Cardiac fibroblast (primary cell): ENCODE measurements at regions not wholly inside any gene's neighbourhood (a gene's known extent, or its start where the extent isn't known, plus 50 kb on each side); places are given as distances from the start of the nearest gene placed in this dataset.

Source experiments
- DNase-seq, 2 donors: peaks; one replicate each; pipeline versions ENCODE4 v3.0.0 to v3.0.0-alpha.2; 2010; ENCODE audit warnings: low read depth in 2 of 2
- H3K4me3 ChIP-seq, 2 donors: replicated peaks in 1 of 2; 1 replicate in 1 of 2; 2 replicates in 1 of 2; pipeline ENCODE4 v1.5.1; 2011; ENCODE audit warnings: low read depth in 2 of 2, low read length in 2 of 2, mild to moderate bottlenecking in 2 of 2, moderate library complexity in 1 of 2
- TF ChIP-seq, protein P1 (sequence below): IDR thresholded peaks from one replicate; pipeline ENCODE4 v1.5.1; 2011; ENCODE audit warnings: low read depth, mild to moderate bottlenecking, low read length, inconsistent platforms

DNA sequence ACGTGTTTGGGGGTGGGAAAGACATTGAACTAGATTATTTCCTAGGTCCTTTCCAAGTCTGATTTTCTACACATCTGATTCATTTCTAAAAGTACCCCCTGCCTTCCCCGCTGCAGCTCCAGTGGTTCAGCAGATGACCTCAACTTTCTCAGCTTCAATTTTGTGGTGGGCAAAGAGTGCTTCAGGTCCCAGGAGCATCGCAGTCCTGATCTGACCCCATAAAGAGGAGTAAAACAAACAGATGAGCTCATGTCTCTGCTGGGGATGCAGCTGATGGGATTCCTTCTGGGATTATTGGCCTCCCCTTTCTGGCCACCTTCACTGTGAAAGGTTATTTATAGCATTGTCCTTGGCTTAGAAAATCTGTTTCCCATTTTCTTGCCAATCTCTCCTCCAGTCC, 337.0 kb upstream of the PLXNA2 start:
- TF ChIP-seq, protein P1, sequence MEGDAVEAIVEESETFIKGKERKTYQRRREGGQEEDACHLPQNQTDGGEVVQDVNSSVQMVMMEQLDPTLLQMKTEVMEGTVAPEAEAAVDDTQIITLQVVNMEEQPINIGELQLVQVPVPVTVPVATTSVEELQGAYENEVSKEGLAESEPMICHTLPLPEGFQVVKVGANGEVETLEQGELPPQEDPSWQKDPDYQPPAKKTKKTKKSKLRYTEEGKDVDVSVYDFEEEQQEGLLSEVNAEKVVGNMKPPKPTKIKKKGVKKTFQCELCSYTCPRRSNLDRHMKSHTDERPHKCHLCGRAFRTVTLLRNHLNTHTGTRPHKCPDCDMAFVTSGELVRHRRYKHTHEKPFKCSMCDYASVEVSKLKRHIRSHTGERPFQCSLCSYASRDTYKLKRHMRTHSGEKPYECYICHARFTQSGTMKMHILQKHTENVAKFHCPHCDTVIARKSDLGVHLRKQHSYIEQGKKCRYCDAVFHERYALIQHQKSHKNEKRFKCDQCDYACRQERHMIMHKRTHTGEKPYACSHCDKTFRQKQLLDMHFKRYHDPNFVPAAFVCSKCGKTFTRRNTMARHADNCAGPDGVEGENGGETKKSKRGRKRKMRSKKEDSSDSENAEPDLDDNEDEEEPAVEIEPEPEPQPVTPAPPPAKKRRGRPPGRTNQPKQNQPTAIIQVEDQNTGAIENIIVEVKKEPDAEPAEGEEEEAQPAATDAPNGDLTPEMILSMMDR = no peak
- DNase-seq = no peak

DNA sequence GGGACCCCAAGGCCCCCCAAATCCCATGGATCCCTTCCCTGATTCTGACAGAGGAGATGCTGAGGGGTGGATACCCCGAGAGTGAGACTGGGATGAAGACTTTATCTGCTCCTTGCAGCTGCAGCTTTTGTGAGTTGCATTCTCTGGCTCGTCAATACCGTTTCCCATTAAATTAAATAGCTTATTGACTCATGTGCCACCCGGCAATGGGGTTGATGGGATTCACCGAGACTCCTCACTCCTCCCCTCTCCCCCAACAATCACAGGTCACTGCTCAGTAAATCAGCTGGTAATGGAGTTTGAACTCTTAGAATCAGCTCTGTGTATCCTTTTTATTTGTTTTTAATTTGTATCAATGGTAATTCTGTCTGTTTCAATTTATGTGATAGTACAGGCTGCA, 337.5 kb upstream of the PLXNA2 start:
- no peak overlapping the region for H3K4me3 ChIP-seq
- TF ChIP-seq, protein P1 = no peak
- DNase-seq = no peak

More for the DNA sequence above, 337.0 kb upstream of the PLXNA2 start:
- H3K4me3 ChIP-seq = no peak overlapping the region

DNA sequence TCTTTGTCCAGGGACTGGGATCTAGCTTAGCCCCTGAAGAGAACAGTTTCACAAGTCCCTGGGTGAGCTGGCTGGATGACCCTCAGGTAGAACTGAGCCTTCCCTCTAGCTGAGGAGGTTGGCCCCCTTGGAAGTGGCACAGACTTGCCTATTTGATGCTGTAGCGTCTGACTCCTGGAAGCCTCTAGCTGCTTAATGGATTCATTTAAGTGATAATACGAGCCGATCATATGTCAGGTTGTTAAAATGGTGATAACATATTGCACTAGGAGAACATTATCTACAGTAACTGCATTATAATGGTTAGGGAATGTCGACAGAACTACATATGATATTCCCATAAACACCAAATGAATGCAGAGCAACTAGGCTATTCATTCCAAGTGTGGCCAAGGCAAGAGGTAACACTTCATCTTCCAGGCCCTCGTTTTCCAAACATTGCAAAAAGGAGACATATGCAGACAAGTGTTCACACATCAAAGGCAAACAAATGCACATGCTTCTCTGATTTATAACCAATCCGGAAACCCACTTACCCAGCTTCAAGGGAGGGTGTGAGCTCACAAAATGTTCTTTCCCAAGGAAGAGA, 340.1 kb upstream of the PLXNA2 start:
- TF ChIP-seq, protein P1 = no peak

DNA sequence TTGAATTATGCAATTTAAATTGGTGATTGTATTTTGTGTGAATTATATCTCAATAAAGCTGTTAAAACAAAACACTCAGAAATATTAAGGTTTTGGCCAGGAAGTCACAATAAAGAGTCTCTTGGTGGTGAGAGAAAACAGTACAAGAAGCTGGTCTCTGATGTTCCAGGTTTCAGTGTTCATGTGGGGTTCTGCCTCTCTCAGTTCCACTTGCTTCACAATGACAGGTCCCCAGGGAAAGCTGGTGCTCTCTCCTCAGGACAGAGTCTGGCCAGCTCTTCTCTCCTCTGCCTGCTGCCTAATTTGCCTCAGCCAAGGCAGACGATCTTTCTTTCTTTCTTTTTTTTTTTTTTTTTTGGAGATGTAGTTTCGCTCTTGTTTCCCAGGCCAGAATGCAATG, 342.9 kb upstream of the PLXNA2 start:
- TF ChIP-seq, protein P1 = no peak
- DNase-seq = no peak
- no peak overlapping the region for H3K4me3 ChIP-seq

More for the DNA sequence above, 340.1 kb upstream of the PLXNA2 start:
- DNase-seq = no peak
- H3K4me3 ChIP-seq = no peak overlapping the region

DNA sequence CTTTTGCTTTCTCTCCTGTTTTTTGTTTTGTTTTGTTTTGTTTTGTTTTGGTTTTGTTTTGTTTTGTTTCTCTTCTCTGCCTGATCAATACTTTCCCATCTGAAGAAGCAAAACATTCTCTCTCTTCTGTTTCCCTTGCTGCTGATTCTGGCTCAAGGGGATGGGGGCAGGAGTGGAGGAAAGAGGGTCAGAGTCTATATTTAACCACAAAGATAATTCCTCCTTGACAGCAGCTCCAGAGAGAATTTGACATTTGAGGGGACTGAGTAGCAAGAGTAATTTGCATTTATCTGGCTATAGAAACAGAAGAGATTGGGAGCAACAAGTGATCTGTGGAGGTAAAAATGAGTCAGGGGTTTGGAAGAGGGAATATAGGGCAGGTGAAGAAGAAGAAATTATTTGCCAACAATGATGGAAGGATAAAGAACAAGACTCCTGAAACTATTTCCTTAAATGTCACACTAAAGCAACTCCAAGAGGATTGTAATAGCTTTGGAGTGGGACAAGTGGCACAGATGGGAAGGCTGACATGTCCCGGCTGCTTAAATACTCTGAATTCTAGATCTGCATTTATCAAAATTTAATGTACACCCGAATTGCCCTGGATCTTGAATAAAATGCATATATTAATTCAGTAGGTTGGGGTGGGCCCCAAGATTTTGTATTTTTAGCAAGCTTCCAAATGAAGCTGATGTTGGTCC, 349.3 kb upstream of the PLXNA2 start:
- DNase-seq = no peak
- H3K4me3 ChIP-seq = no peak overlapping the region
- TF ChIP-seq, protein P1 = no peak

DNA sequence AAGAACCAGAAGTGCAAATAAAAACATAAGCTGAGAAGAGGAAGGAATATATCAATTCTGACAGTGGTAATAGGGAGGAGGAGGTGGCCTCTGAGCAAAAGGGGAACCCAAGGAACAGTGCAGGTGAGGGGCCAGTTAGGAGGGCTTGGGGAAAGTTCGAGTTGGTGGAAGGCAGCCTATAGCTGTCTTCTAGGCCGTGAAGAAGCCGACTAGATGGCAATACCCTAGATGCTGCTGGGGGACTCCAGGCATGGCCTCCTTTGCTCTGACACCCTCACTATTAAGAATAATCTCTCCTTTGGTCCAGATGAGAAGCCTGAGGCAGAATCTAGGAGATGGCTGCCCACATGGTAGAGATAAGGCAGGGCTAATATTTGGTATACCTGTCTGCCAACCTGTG, 351.1 kb upstream of the PLXNA2 start:
- no peak overlapping the region for H3K4me3 ChIP-seq
- TF ChIP-seq, protein P1 = no peak

More for the DNA sequence above, 351.1 kb upstream of the PLXNA2 start:
- DNase-seq = no peak
